SU-DHL-6 (cell line): ENCODE measurements at regions not wholly inside any gene's neighbourhood (a gene's known extent, or its start where the extent isn't known, plus 50 kb on each side); places are given as distances from the start of the nearest gene placed in this dataset.

Experiments used
- H2AFZ ChIP-seq: fragments of 200-600 bp; sonication (generic); 2 replicates; pipeline ENCODE4 v1.6.1; 2014; ENCODE audit warnings: low read depth, mild to moderate bottlenecking, moderate library complexity, mixed read lengths, antibody characterized with exemption, low read length; ENCODE audit not compliant: severe bottlenecking
- H3F3A ChIP-seq: fragments of 200-600 bp; shearing (Covaris generic); 2 replicates; pipeline ENCODE4 v1.6.0; 2016; ENCODE audit warnings: antibody characterized with exemption, mild to moderate bottlenecking; ENCODE audit not compliant: insufficient read depth
- H3K27ac ChIP-seq: fragments of 200-600 bp; sonication (generic); 2 replicates; pipeline ENCODE4 v1.5.1; 2016; ENCODE audit warnings: low read depth, mild to moderate bottlenecking, low read length, moderate library complexity, mixed read lengths
- H3K27me3 ChIP-seq: fragments of 200-600 bp; sonication (generic), shearing (Covaris generic); 2 replicates; pipeline ENCODE4 v1.6.0; 2014; ENCODE audit warnings: mild to moderate bottlenecking, low read length
- H3K36me3 ChIP-seq: fragments of 200-600 bp; sonication (generic); 2 replicates; pipeline ENCODE4 v1.6.1; 2014; ENCODE audit warnings: mild to moderate bottlenecking, low read length, mixed read lengths
- H3K4me2 ChIP-seq: fragments of 300-600, 200-600 bp; shearing (Covaris generic), sonication (generic); 2 replicates; pipeline ENCODE4 v1.6.0; 2014; ENCODE audit warnings: low read length, low read depth, mild to moderate bottlenecking; ENCODE audit not compliant: poor library complexity, severe bottlenecking
- H3K4me3 ChIP-seq: fragments of 200-600 bp; sonication (generic); 2 replicates; pipeline ENCODE4 v1.5.1; 2014; ENCODE audit warnings: antibody characterized with exemption, low read length, mild to moderate bottlenecking, mixed read lengths; ENCODE audit not compliant: insufficient read depth, poor library complexity, severe bottlenecking
- H3K79me2 ChIP-seq: fragments of 200-600 bp; sonication (generic); 2 replicates; pipeline ENCODE4 v1.6.1; 2014; ENCODE audit warnings: mild to moderate bottlenecking, low read length, moderate library complexity; ENCODE audit not compliant: insufficient read depth
- H3K9ac ChIP-seq: fragments of 200-600 bp; sonication (generic); 2 replicates; pipeline ENCODE4 v1.7.0; 2014; ENCODE audit warnings: mild to moderate bottlenecking, low read length
- H3K9me2 ChIP-seq: fragments of 200-600 bp; sonication (generic); replicated peaks from 2 replicates; pipeline ENCODE4 v1.6.1; 2014; ENCODE audit warnings: low read length; ENCODE audit not compliant: insufficient read depth
- H3K9me3 ChIP-seq: fragments of 200-600 bp; sonication (generic); 2 replicates; pipeline ENCODE4 v1.6.1; 2014; ENCODE audit warnings: low read length, mixed read lengths; ENCODE audit not compliant: insufficient read depth
- H4K20me1 ChIP-seq: fragments of 200-600 bp; sonication (generic); 2 replicates; pipeline ENCODE4 v1.6.1; 2014; ENCODE audit warnings: low read depth, mild to moderate bottlenecking, antibody characterized with exemption, low read length, moderate library complexity, mixed read lengths
- EZH2phosphoT487 ChIP-seq: fragments of 200-600 bp; sonication (generic), shearing (Covaris generic); conservative IDR thresholded peaks from 2 replicates; pipeline ENCODE4 v1.6.1; 2018; ENCODE audit warnings: mild to moderate bottlenecking, antibody characterized with exemption, low read length, moderate library complexity, mixed read lengths
- TF ChIP-seq, protein P1 (sequence below): fragments of 200-600 bp; sonication (generic); IDR thresholded peaks from one replicate; pipeline ENCODE4 v1.5.1; 2017; ENCODE audit warnings: antibody characterized with exemption, mild to moderate bottlenecking, low read length, moderate library complexity; ENCODE audit not compliant: insufficient read depth, poor library complexity, severe bottlenecking

DNA sequence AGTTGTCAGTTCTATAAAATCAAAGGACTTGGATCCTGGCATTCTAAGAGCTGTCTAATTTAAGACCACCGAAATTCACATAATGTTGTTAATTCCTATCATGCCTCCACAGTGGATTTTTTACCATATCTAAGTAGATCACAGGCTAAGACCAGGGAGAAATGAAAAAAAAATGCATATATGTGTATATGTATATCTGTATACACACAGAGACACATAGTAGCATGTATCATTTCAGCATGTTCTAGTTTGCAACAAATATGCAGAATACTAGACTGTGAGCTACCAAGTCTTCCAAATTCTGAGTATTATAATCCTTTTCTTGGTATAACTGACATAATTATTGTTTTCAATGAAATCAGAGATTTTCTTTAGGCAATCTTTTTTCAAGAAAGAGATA lies 267.6 kb upstream of the TSHZ2 start:
- H3K9ac ChIP-seq, result no peak overlapping the region
- no peaks in the 10 kb centered on the region for H3K9me3 ChIP-seq
- H2AFZ ChIP-seq, result no peak overlapping the region
- H3K9me2 ChIP-seq, result no peaks in the 10 kb centered on the region
- no peak overlapping the region for H3K4me2 ChIP-seq
- TF ChIP-seq, protein P1, sequence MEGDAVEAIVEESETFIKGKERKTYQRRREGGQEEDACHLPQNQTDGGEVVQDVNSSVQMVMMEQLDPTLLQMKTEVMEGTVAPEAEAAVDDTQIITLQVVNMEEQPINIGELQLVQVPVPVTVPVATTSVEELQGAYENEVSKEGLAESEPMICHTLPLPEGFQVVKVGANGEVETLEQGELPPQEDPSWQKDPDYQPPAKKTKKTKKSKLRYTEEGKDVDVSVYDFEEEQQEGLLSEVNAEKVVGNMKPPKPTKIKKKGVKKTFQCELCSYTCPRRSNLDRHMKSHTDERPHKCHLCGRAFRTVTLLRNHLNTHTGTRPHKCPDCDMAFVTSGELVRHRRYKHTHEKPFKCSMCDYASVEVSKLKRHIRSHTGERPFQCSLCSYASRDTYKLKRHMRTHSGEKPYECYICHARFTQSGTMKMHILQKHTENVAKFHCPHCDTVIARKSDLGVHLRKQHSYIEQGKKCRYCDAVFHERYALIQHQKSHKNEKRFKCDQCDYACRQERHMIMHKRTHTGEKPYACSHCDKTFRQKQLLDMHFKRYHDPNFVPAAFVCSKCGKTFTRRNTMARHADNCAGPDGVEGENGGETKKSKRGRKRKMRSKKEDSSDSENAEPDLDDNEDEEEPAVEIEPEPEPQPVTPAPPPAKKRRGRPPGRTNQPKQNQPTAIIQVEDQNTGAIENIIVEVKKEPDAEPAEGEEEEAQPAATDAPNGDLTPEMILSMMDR, result no peak
- TF ChIP-seq EZH2phosphoT487, result no peak
- H3K36me3 ChIP-seq, result no peaks in the 10 kb centered on the region
- H3K79me2 ChIP-seq, result no peaks in the 10 kb centered on the region
- H3K27ac ChIP-seq, result no peak overlapping the region
- H3F3A ChIP-seq, result no peaks in the 10 kb centered on the region
- H3K27me3 ChIP-seq, result no peaks in the 10 kb centered on the region
- H4K20me1 ChIP-seq, result no peaks in the 10 kb centered on the region
- no peak overlapping the region for H3K4me3 ChIP-seq

DNA sequence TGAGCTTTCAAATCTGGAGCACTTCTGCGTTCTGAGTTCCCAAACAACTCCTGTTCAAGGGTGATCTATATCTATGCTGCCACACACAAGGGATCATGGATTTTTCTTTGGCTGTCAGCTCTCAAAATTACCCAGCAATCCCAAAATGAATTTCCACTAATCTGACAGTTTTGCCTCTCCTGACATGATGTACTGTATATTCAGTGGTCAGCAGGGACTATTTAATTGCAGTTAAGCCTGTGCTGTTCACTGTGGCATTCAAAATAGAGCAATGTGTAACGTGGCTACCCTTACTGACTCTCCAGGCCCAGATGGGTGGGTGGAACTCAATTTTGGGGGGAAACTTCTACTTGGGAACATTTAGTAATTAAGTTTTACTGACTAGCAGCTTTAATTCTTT lies 283.8 kb upstream of the TSHZ2 start:
- Histone ChIP-seq H3K27me3 (no peaks in the 10 kb centered on the region), H3K27ac (no peak overlapping the region), H3K9me3 (no peaks in the 10 kb centered on the region), H4K20me1 (no peaks in the 10 kb centered on the region), H3K4me3 (no peak overlapping the region), H3K79me2 (no peaks in the 10 kb centered on the region), H3K36me3 (no peaks in the 10 kb centered on the region), H3K4me2 (no peak overlapping the region), H3K9ac (no peak overlapping the region), H2AFZ (no peak overlapping the region), H3K9me2 (no peaks in the 10 kb centered on the region), H3F3A (no peaks in the 10 kb centered on the region)
- TF ChIP-seq, protein P1, result no peak
- TF ChIP-seq EZH2phosphoT487, result no peak

DNA sequence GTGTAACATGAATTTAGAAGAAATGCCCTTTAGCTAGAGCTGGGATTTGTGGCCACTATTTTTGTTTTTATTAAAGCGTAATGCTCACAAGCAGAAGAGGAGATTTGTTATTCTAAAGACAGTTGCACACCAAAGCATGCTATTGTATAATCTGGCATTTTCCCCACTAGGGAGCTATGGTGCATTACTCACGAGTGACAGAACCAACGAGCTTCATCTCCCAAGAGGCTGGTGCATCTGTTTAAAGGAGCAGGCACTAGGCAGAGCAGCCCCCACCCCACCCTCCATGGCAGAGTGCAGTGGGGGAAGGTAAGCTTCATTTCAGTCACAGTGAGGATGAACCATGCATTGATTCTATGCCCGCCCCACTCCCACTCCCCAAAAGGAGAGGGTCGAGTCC lies 287.3 kb upstream of the TSHZ2 start:
- no peak overlapping the region for H3K4me2 ChIP-seq
- no peaks in the 10 kb centered on the region for H3K27me3 ChIP-seq
- TF ChIP-seq, protein P1, result no peak
- no peak for TF ChIP-seq EZH2phosphoT487
- no peak overlapping the region for H3K9ac ChIP-seq
- H3K9me3 ChIP-seq, result no peaks in the 10 kb centered on the region
- H4K20me1 ChIP-seq, result no peaks in the 10 kb centered on the region
- H3K4me3 ChIP-seq, result no peak overlapping the region
- no peaks in the 10 kb centered on the region for H3K79me2 ChIP-seq
- no peaks in the 10 kb centered on the region for H3K36me3 ChIP-seq
- no peaks in the 10 kb centered on the region for H3F3A ChIP-seq
- no peak overlapping the region for H2AFZ ChIP-seq
- no peak overlapping the region for H3K27ac ChIP-seq
- no peaks in the 10 kb centered on the region for H3K9me2 ChIP-seq

DNA sequence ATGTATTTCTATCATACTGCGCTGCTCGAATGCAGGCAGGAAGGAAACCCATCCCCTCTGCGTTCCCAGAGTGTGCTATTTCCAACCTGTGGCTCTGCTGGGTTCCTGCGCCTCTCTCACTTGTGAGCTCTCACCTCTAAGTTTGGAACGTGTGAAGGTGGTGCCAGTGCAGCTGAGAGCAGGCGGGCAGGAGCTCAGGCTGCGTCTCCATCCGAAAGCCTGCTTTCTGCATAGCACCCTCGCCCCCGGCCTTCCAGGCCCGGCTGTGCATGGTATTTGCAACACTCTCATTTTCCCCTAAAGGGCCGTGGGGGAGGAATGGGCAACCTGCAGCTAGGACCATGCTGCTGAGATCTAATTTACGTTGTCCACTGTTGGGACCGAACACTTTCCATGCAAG lies 288.0 kb upstream of the TSHZ2 start:
- no peaks in the 10 kb centered on the region for H4K20me1 ChIP-seq

More for the DNA sequence above, 288.0 kb upstream of the TSHZ2 start:
- Histone ChIP-seq H3F3A (no peaks in the 10 kb centered on the region), H3K27me3 (no peaks in the 10 kb centered on the region), H3K36me3 (no peaks in the 10 kb centered on the region), H3K9me2 (no peaks in the 10 kb centered on the region), H2AFZ (no peak overlapping the region), H3K4me2 (no peak overlapping the region), H3K27ac (no peak overlapping the region), H3K79me2 (no peaks in the 10 kb centered on the region), H3K4me3 (no peak overlapping the region), H3K9me3 (no peaks in the 10 kb centered on the region), H3K9ac (no peak overlapping the region)
- TF ChIP-seq, protein P1, result no peak
- TF ChIP-seq EZH2phosphoT487, result no peak
